ENCODE measurements at regions not wholly inside any gene's neighbourhood (a gene's known extent, or its start where the extent isn't known, plus 50 kb on each side); places are given as distances from the start of the nearest gene placed in this dataset.

- TF ChIP-seq CTCF (IDR thresholded peaks at IDR 0.05) (no peak), POLR2A (IDR thresholded peaks at IDR 0.05) (no peak)
Measured at GRCh38 chr14:61615743-61616523, 79.4 kb upstream of the HIF1A start.

Measured in prostate gland (tissue), 2 donors.